ENCODE measurements at regions not wholly inside any gene's neighbourhood (a gene's known extent, or its start where the extent isn't known, plus 50 kb on each side); places are given as distances from the start of the nearest gene placed in this dataset.
"Not testable (repeated sequence)": the region's sequence is repeated elsewhere in the genome, so short reads cannot be mapped to it uniquely, and the experiment has no call there.

- TF ChIP-seq GLIS3 (CRISPR knock-in tag; IDR thresholded peaks at IDR 0.05) (no peak), RARB (CRISPR knock-in tag; IDR thresholded peaks at IDR 0.05) (no peak), TSHZ2 (CRISPR knock-in tag; IDR thresholded peaks at IDR 0.05) (peak; percentile 62; the same call in 1 of the 2 replicates), PPARA (CRISPR knock-in tag; IDR thresholded peaks at IDR 0.05; ENCODE audit: borderline replicate concordance) (no peak), ZNF70 (CRISPR knock-in tag; IDR thresholded peaks at IDR 0.05) (no peak), BACH2 (CRISPR knock-in tag; IDR thresholded peaks at IDR 0.05; ENCODE audit: borderline replicate concordance) (no peak), ISL1 (CRISPR knock-in tag; IDR thresholded peaks at IDR 0.05) (peak; percentile 53), SNAI2 (CRISPR knock-in tag; IDR thresholded peaks at IDR 0.05) (no peak), CREB5 (CRISPR knock-in tag; IDR thresholded peaks at IDR 0.05; ENCODE audit: low read depth) (peak; percentile 51; the same call in 1 of the 2 replicates), ZNF8 (CRISPR knock-in tag; IDR thresholded peaks at IDR 0.05) (no peak)
- no peak for ATAC-seq
Measured at GRCh38 chr6:134797400-134798113, 152.3 kb downstream of the ALDH8A1 start.

- no peak for TF ChIP-seq RARB (CRISPR knock-in tag; IDR thresholded peaks at IDR 0.05)
- TF ChIP-seq SNAI2 (CRISPR knock-in tag; IDR thresholded peaks at IDR 0.05) = no peak
- no peak for TF ChIP-seq BACH2 (CRISPR knock-in tag; IDR thresholded peaks at IDR 0.05; ENCODE audit: borderline replicate concordance)
- TF ChIP-seq CSRNP3 (CRISPR knock-in tag; IDR thresholded peaks at IDR 0.05) = no peak
- no peak for TF ChIP-seq TOX (CRISPR knock-in tag; IDR thresholded peaks at IDR 0.05; ENCODE audit: borderline replicate concordance)
- no peak for TF ChIP-seq CREB5 (CRISPR knock-in tag; IDR thresholded peaks at IDR 0.05; ENCODE audit: low read depth)
- no peak for TF ChIP-seq ZFP30 (CRISPR knock-in tag; IDR thresholded peaks at IDR 0.05)
- no peak for TF ChIP-seq CSDC2 (CRISPR knock-in tag; IDR thresholded peaks at IDR 0.05)
- no peak for TF ChIP-seq PATZ1 (CRISPR knock-in tag; IDR thresholded peaks at IDR 0.05; ENCODE audit: borderline replicate concordance)
- no peak for TF ChIP-seq POU6F1 (CRISPR knock-in tag; IDR thresholded peaks at IDR 0.05; ENCODE audit: borderline replicate concordance, low read depth)
- no peak for ATAC-seq
Measured at GRCh38 chr6:134795691-134796090, 154.2 kb downstream of the ALDH8A1 start.

GRCh38 chr6:134795001-134795400, 154.9 kb downstream of the ALDH8A1 start:
- no peak for ATAC-seq
- no peak for TF ChIP-seq TOX (CRISPR knock-in tag; IDR thresholded peaks at IDR 0.05; ENCODE audit: borderline replicate concordance)
- no peak for TF ChIP-seq GLIS3 (CRISPR knock-in tag; IDR thresholded peaks at IDR 0.05)
- TF ChIP-seq CSDC2 (CRISPR knock-in tag; IDR thresholded peaks at IDR 0.05) = no peak
- TF ChIP-seq PATZ1 (CRISPR knock-in tag; IDR thresholded peaks at IDR 0.05; ENCODE audit: borderline replicate concordance) = no peak
- TF ChIP-seq BACH2 (CRISPR knock-in tag; IDR thresholded peaks at IDR 0.05; ENCODE audit: borderline replicate concordance) = no peak
- TF ChIP-seq ZNF8 (CRISPR knock-in tag; IDR thresholded peaks at IDR 0.05) = no peak
- no peak for TF ChIP-seq ZNF70 (CRISPR knock-in tag; IDR thresholded peaks at IDR 0.05)
- no peak for TF ChIP-seq ESRRG (CRISPR knock-in tag; IDR thresholded peaks at IDR 0.05)
- TF ChIP-seq SNAI2 (CRISPR knock-in tag; IDR thresholded peaks at IDR 0.05) = no peak
- TF ChIP-seq POU6F1 (CRISPR knock-in tag; IDR thresholded peaks at IDR 0.05; ENCODE audit: borderline replicate concordance, low read depth) = no peak

GRCh38 chr6:134791243-134791843, 158.6 kb downstream of the ALDH8A1 start:
- not testable (repeated sequence) for ATAC-seq

All from SK-N-SH treated with all-trans-retinoic acid at 6 μM for 48 hours (cell line).